Mucosa of stomach (tissue), 1 donor: ENCODE measurements at regions not wholly inside any gene's neighbourhood (a gene's known extent, or its start where the extent isn't known, plus 50 kb on each side); places are given as distances from the start of the nearest gene placed in this dataset.

Experiments
- H3K27me3 ChIP-seq: one replicate; pipeline ENCODE4 v1.7.0; 2013; ENCODE audit warnings: mild to moderate bottlenecking, low read length; ENCODE audit not compliant: control insufficient read depth, insufficient read depth
- H3K36me3 ChIP-seq: one replicate; pipeline ENCODE4 v1.7.0; 2013; ENCODE audit warnings: low read length; ENCODE audit not compliant: control insufficient read depth, insufficient read depth
- H3K4me1 ChIP-seq: one replicate; pipeline ENCODE4 v1.7.0; 2013; ENCODE audit warnings: mild to moderate bottlenecking, low read length; ENCODE audit not compliant: control insufficient read depth, insufficient read depth
- H3K4me3 ChIP-seq: one replicate; pipeline ENCODE4 v1.7.0; 2013; ENCODE audit warnings: low read length
- H3K9ac ChIP-seq: one replicate; pipeline ENCODE4 v1.7.0; 2013; ENCODE audit warnings: mild to moderate bottlenecking, low read length, moderate library complexity
- H3K9me3 ChIP-seq: one replicate; pipeline ENCODE4 v1.7.0; 2013; ENCODE audit warnings: mild to moderate bottlenecking, low read length, moderate library complexity; ENCODE audit not compliant: control insufficient read depth
- donor health status: Pancreatic carcinoma.

DNA sequence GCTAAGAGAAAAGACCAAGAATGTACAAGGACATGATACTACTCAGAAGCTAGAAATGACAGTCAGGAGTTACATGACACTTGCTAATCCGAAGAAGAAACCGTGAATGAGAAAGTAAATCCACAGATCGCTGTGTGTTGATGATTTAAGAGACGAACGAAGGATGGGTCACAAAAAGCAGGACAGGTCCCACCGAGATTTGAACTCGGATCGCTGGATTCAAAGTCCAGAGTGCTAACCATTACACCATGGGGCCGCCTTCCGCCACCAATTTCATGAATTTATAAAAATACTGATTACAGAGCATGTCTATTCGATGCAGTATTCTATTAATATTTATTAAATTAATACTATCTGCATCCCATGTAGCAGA, 54.0 kb upstream of the BTN3A2 start:
- no peaks in the 10 kb centered on the region for H3K27me3 ChIP-seq
- H3K9me3 ChIP-seq = no peaks in the 10 kb centered on the region
- no peak overlapping the region for H3K4me3 ChIP-seq
- H3K9ac ChIP-seq = no peak overlapping the region
- H3K4me1 ChIP-seq = peaks cover 5% of the 10 kb centered on the region
- no peaks in the 10 kb centered on the region for H3K36me3 ChIP-seq

DNA sequence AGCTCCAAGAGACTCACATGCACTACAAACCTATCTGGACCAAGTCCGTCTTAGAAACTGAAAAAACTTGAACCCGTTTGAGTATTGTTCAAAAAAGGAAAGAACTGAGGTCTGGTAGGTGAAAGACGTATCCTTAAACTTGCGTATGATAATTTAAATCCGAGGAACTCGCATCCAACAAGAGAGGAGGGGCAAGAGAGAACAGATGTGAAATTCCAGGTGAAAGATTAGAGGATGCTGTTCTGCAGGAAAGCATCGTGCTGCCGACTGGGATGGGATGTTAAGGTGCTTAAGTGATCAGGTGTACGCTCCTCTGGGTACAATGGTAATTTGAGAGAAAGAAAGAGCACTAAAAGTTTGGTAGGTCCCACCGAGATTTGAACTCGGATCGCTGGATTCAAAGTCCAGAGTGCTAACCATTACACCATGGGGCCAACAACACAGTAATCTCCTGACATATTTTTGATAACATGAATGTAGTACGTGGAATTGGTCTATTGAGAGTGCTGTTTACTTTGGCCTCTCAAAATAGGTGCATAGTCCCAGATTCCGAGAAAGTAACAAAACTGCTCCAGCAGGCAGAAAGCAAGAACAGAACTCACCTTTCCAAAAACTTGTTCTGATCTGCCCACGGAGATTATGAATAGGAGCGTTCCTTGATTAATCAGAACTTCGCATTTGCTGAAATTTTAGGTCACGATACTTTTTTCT, 53.5 kb upstream of the BTN3A2 start:
- Histone ChIP-seq H3K9ac (no peak overlapping the region), H3K36me3 (no peaks in the 10 kb centered on the region), H3K9me3 (no peaks in the 10 kb centered on the region), H3K27me3 (no peaks in the 10 kb centered on the region), H3K4me3 (no peak overlapping the region), H3K4me1 (peaks cover 5% of the 10 kb centered on the region)

DNA sequence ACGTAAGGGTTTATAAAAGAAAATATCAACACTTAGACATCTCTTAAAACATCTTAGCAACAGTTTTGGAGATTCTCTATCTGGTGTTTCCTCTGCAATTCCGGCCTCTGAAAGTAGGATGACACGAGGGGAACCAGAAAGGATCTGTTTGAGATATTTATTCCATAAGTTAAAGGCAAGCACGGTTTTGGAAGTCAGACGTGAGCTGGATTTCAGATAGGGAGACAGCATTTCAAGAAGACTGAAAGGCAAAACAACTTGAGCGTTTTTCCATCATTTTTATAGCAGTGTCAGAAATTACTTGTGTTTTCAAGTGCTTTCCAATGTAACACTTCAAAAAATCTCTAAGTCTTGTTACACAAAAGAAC, 52.9 kb upstream of the BTN3A2 start:
- H3K9ac ChIP-seq = no peak overlapping the region

DNA sequence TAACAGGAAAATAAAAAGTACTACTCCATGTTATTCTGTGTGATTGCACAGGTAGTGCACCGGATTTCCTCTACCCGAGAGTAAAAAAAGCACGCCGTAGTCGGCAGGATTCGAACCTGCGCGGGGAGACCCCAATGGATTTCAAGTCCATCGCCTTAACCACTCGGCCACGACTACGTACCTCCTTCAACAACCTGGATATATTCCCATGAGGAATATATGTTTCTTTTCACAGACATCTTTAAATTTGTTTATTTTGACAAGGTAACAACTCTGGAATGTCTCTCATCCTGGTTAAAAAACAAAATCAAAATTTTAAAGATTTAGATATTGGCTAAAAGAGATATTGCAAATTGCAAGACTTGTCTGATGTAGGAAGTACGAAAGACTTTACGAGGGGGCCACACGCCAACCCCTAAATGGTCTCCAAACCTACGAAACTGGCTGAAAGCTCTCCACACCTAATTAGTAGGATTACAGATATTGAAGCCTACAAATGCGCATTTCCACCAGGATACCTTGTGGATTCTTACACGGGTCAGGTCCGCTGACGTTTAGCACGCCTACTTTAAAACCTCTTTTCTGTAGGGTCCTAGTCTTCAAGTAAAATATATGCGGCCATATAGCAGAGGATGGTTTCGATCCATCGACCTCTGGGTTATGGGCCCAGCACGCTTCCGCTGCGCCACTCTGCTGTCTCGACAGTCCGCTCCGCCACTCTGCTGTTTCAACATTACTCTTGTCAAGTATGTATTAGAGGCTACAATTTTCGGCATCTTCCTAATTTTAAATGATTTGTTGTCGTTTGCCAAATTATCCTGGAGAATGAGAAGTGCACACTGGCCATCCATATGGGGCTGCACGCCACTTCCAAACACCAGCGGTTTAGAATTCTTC, 52.2 kb upstream of the BTN3A2 start:
- Histone ChIP-seq H3K9me3 (no peaks in the 10 kb centered on the region), H3K36me3 (no peaks in the 10 kb centered on the region), H3K27me3 (no peaks in the 10 kb centered on the region), H3K4me1 (peaks cover 5% of the 10 kb centered on the region), H3K4me3 (peak overlapping the region; percentile 58), H3K9ac (peak overlapping the region; percentile 50)

More for the DNA sequence above, 52.9 kb upstream of the BTN3A2 start:
- H3K4me1 ChIP-seq = peaks cover 5% of the 10 kb centered on the region
- H3K4me3 ChIP-seq = no peak overlapping the region
- no peaks in the 10 kb centered on the region for H3K36me3 ChIP-seq
- no peaks in the 10 kb centered on the region for H3K27me3 ChIP-seq
- H3K9me3 ChIP-seq = no peaks in the 10 kb centered on the region
